Thymus (tissue), 11 donors: ENCODE measurements at regions not wholly inside any gene's neighbourhood (a gene's known extent, or its start where the extent isn't known, plus 50 kb on each side); places are given as distances from the start of the nearest gene placed in this dataset.

ENCODE experiments used
- DNase-seq, 9 donors: peaks; one replicate each; pipeline ENCODE4 v3.0.0-alpha.2; 2013; ENCODE audit warnings: low spot score in 9 of 9, low read depth in 6 of 9, missing footprints in 1 of 9
- H3K27ac ChIP-seq, 2 donors: one replicate each; pipeline ENCODE4 v1.5.1; 2013; ENCODE audit warnings: control low read depth in 1 of 2, low read depth in 1 of 2, low read length in 1 of 2, mild to moderate bottlenecking in 1 of 2, moderate library complexity in 1 of 2
- H3K27me3 ChIP-seq, 2 donors: one replicate each; pipeline ENCODE4 v1.5.1; 2013; ENCODE audit warnings: low read length in 1 of 2; ENCODE audit not compliant: control insufficient read depth in 2 of 2, insufficient read depth in 1 of 2
- H3K36me3 ChIP-seq, 2 donors: one replicate each; pipeline ENCODE4 v1.5.1; 2013; ENCODE audit warnings: low read length in 1 of 2, mild to moderate bottlenecking in 1 of 2, moderate library complexity in 1 of 2; ENCODE audit not compliant: control insufficient read depth in 2 of 2, insufficient read depth in 2 of 2
- H3K4me1 ChIP-seq, 2 donors: one replicate each; pipeline ENCODE4 v1.5.1; 2013; ENCODE audit warnings: low read length in 2 of 2; ENCODE audit not compliant: control insufficient read depth in 2 of 2, insufficient read depth in 2 of 2
- H3K4me3 ChIP-seq, 2 donors: one replicate each; pipeline ENCODE4 v1.5.1; 2013; ENCODE audit warnings: low read length in 2 of 2, control low read depth in 1 of 2, mild to moderate bottlenecking in 1 of 2
- H3K9me3 ChIP-seq, 2 donors: one replicate each; pipeline ENCODE4 v1.5.1; 2013; ENCODE audit warnings: low read length in 1 of 2, mild to moderate bottlenecking in 1 of 2; ENCODE audit not compliant: control insufficient read depth in 2 of 2, insufficient read depth in 1 of 2
- WGBS: extraction: QIAGEN DNeasy Blood & Tissue Kit; methylation state at CpG from one replicate; pipeline ENCODE4 v1.1.7; 2013; 5-methylcytosine and 5-hydroxymethylcytosine counted together
- donor health status: healthy.

DNA sequence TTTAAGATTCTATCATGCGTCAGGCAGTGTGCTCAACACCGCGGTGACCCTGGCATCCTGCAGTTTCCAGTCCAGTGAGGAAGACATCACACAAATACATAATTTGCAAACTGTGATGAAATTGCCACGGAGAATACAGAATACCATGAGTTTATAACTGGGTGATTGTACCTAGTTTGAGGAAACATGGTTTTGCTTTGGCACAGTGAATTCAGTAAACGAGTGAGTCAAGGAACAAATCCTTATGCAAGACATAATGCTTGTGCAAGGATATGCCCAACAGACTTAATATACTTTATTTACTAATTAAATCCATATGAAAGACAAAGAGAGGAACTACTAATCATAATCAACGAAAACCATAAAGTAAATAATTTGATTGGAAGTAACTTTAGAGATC is 311.8 kb upstream of the TMTC1 start:
- Histone ChIP-seq H3K4me3 (no peak overlapping the region), H3K36me3 (no peaks in the 10 kb centered on the region), H3K27me3 (no peaks in the 10 kb centered on the region), H3K9me3 (no peaks in the 10 kb centered on the region), H3K27ac (no peak overlapping the region), H3K4me1 (no peaks in the 10 kb centered on the region)
- WGBS, result 92% methylated on average over 6 of the region's 6 CpGs
- no peak for DNase-seq

DNA sequence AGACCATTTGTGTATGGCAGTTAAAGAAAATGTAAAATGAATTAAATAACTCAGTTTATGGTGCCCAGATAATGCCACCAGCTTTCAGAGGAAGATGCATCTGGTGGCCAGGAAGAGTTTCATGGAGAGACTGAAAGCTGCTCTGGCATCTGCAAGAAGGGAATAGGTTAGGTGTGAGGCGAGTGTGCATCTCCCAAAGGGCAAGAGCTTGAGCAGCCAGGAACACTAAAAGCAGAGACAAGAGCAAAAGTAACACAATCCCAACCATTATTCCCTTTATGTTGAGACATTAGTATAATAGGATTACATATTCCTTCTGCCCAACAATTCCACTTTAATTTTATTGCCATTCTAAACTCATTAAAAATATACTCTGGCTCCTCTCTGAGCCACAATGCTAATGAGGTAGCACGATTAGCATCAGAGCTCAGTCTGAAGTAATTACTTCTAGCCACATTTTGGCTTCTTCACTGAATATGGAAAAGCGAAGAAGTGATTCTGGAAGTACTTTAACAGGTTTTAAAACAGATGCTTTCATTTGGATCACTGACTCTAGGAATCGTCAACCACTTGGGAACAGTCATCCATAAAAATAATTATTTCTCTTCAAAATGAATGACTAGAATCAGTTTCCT is 309.4 kb upstream of the TMTC1 start:
- Histone ChIP-seq H3K27ac (no peak overlapping the region), H3K36me3 (no peaks in the 10 kb centered on the region), H3K9me3 (no peaks in the 10 kb centered on the region), H3K27me3 (no peaks in the 10 kb centered on the region), H3K4me1 (no peaks in the 10 kb centered on the region), H3K4me3 (no peak overlapping the region)
- DNase-seq, result no peak
- 88% methylated on average over 4 of the region's 4 CpGs for WGBS

DNA sequence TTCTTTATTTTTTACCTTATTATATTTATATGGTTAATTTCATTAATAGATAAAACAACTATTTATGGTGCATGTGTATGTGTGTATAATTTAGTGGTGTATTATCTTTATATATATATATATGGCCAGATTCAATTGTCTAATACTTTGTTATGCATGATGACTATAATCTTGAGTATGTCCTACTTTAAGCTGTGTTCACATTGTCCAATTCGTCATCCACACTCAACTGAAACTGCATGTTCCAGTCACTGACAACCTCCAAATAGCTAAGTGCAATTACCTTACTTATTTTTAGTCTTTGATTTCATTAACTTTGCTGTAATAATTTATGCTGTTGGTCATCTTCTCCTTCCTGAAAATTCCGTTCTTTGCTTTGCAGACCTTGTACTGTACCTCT is 306.5 kb upstream of the TMTC1 start:
- H3K4me1 ChIP-seq, result no peaks in the 10 kb centered on the region
- H3K9me3 ChIP-seq, result no peaks in the 10 kb centered on the region
- no peak for DNase-seq
- H3K27ac ChIP-seq, result no peak overlapping the region
- H3K4me3 ChIP-seq, result no peak overlapping the region
- 85% methylated on average over 2 of the region's 2 CpGs for WGBS
- no peaks in the 10 kb centered on the region for H3K36me3 ChIP-seq
- no peaks in the 10 kb centered on the region for H3K27me3 ChIP-seq

DNA sequence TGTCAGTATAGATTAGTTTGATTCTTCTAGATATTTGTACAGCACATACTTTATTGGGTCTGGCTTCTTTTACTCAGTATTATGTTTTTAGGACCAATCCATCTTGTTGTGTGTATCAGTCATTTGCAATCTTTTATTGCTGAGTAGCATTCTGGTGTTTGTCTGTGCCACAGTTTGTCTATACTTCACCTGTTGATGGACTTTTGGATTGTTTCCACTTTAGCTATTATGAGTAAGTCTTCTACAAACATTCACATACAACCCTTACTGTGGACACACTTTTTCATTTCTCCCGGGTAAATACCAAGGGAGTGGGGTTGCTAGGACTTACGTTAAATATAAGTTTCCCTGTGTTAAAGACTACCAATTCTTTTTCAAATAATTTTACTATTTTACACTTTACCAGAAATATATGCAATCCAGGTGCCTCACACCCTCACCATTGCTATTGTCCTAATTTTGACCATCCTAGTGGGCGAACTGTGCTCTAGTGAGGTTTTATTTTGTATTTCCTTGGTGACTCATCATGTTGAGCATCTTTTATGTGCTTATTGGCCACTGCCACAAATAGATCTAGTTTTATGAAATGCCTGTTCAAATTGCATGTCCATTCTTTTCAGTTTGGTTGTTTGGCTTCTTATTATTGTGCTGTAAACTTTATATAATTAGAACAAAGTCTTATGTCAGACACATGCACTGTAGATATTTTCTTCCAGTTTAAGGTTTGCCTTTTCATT is 304.7 kb upstream of the TMTC1 start:
- 94% methylated on average over 3 of the region's 3 CpGs for WGBS
- no peaks in the 10 kb centered on the region for H3K27me3 ChIP-seq
- H3K4me3 ChIP-seq, result no peak overlapping the region
- no peak overlapping the region for H3K27ac ChIP-seq
- no peaks in the 10 kb centered on the region for H3K36me3 ChIP-seq
- no peaks in the 10 kb centered on the region for H3K4me1 ChIP-seq
- H3K9me3 ChIP-seq, result no peaks in the 10 kb centered on the region
- DNase-seq, result no peak

DNA sequence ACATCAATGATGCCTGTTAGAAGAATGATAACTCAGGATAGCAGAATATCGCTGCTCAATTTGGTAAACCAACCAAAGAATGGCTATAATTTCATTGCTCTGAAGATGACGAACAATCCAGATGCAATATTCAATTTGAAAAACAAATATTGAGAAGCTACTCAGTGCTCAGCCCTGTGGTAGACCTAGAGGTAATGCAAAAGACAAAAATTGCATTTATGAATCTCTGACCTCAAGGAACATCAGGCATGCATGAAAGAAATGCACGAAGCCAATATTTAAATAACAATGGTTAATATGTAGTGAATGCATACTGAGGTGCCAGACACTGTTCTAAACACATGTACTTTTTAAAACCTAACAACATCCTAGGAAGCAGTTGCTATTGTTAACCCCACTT is 298.6 kb upstream of the TMTC1 start:
- Histone ChIP-seq H3K27me3 (no peaks in the 10 kb centered on the region), H3K27ac (no peak overlapping the region), H3K4me1 (no peaks in the 10 kb centered on the region), H3K36me3 (no peaks in the 10 kb centered on the region), H3K4me3 (no peak overlapping the region), H3K9me3 (no peaks in the 10 kb centered on the region)
- 59% methylated on average over 3 of the region's 3 CpGs for WGBS
- DNase-seq, result no peak

DNA sequence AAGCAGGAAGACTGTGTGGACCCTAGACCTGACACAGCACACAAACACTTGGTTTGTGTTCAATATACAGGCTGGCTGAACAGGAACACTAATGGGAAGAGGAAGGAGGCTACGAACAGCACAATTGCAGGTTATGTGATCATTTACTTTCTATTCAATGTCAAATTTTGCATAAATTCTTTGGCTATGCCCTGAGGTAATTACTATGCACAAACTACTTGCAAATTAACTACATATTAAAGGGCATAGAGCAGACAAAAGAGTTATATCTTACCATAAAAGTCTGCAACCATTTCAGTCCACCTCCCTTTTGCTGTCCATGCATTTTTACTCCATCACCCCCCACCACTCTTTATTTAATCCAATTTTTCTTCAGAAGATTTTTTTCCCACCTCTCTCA is 291.2 kb upstream of the TMTC1 start:
- no peaks in the 10 kb centered on the region for H3K36me3 ChIP-seq
- WGBS, result 83% methylated on average over 1 of the region's 1 CpG
- H3K4me3 ChIP-seq, result no peak overlapping the region
- H3K4me1 ChIP-seq, result no peaks in the 10 kb centered on the region
- H3K9me3 ChIP-seq, result no peaks in the 10 kb centered on the region
- H3K27ac ChIP-seq, result no peak overlapping the region
- DNase-seq, result no peak
- H3K27me3 ChIP-seq, result no peaks in the 10 kb centered on the region

DNA sequence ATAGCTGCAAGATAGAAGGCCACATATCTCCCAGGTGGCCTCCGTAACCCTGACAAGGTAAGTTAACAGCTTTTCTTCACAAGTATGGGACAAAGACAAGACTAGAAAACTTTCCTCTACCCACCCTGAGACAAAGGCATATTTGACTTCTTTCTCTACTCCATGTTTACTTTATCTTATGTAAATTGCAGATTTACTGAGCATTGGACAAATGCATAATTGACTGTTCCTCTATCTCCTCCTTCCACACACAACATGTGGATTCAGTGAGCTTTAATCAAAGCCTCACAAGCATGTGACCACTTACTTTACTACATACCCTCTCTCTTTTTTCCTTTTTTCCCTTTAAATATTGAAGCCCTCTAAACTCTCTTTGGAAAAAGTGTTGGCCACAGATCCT is 289.1 kb upstream of the TMTC1 start:
- no peak overlapping the region for H3K4me3 ChIP-seq
- no peaks in the 10 kb centered on the region for H3K9me3 ChIP-seq
- H3K27me3 ChIP-seq, result no peaks in the 10 kb centered on the region
- no peaks in the 10 kb centered on the region for H3K36me3 ChIP-seq
- 97% methylated on average over 1 of the region's 1 CpG for WGBS
- H3K4me1 ChIP-seq, result no peaks in the 10 kb centered on the region
- DNase-seq, result no peak
- no peak overlapping the region for H3K27ac ChIP-seq

DNA sequence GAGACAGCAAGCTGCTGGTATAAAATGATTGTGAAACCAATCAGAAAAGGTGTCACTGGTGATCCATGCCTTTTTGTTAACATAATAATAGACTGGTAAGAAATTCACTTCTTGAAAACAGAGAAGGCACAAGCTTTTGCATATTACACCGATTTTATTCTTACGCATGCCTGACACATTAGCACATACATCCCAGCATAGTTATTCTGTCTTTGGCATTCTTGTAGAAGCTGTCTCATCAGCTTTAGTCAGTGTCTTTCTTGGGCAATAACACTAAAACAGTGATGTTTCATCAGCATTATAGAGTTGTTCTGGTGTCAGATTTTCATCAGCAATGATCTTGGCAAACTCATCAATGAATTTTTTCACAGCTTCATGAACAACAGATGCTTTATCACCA is 283.4 kb upstream of the TMTC1 start:
- Histone ChIP-seq H3K27ac (no peak overlapping the region), H3K4me1 (no peaks in the 10 kb centered on the region), H3K36me3 (no peaks in the 10 kb centered on the region), H3K4me3 (no peak overlapping the region), H3K9me3 (no peaks in the 10 kb centered on the region), H3K27me3 (no peaks in the 10 kb centered on the region)
- 99% methylated on average over 2 of the region's 2 CpGs for WGBS
- DNase-seq, result no peak

DNA sequence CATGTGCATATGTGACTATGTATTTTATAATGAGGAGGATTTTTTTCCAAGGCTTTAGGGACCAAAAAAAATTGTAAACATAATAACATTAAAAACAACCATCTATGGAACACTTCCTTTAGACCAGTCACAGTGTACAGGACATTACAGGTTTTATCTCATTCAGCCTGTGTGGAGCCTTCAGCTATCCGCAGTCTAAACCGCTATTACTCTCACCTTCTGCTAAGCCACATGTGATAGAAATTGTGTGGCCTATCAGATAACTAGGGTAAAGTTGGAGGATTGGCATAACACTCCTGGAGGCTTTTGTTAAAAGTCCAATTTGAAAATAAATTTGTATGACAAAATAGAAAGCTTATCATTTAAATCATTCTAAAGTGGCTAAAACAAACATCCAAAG is 281.2 kb upstream of the TMTC1 start:
- no peaks in the 10 kb centered on the region for H3K4me1 ChIP-seq
- H3K9me3 ChIP-seq, result no peaks in the 10 kb centered on the region
- no peak overlapping the region for H3K4me3 ChIP-seq
- DNase-seq, result no peak
- H3K36me3 ChIP-seq, result no peaks in the 10 kb centered on the region
- no peak overlapping the region for H3K27ac ChIP-seq
- 97% methylated on average over 2 of the region's 2 CpGs for WGBS
- no peaks in the 10 kb centered on the region for H3K27me3 ChIP-seq
